ENCODE measurements at regions not wholly inside any gene's neighbourhood (a gene's known extent, or its start where the extent isn't known, plus 50 kb on each side); places are given as distances from the start of the nearest gene placed in this dataset.
"Not testable (repeated sequence)": the region's sequence is repeated elsewhere in the genome, so short reads cannot be mapped to it uniquely, and the experiment has no call there.

DNA sequence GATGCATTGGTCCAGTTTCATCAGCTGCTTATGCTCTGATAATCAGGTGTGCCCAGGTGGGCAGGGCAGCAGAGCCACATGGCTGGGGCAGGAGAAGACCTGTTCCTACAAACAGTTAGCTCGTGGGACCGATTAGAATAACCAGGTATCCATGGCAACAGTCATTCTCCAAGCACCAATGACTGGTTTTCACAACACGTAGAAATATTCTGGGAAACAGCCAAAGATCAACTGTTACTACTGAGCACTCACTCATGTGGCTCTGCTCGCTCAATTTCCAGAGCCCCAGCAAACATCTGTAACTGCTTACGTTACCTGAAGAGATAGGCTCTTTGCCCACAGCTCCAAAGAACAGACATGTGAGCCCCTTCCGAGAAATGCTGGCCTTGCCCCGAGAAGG is 302.0 kb downstream of the AGTPBP1 start:
- DNase-seq (ENCODE audit: insufficient read length, low spot score) (no peak), FAIRE-seq (no peak)
- TF ChIP-seq POLR2A (IDR thresholded peaks at IDR 0.05; ENCODE audit: low read depth, low read length), result no peak

DNA sequence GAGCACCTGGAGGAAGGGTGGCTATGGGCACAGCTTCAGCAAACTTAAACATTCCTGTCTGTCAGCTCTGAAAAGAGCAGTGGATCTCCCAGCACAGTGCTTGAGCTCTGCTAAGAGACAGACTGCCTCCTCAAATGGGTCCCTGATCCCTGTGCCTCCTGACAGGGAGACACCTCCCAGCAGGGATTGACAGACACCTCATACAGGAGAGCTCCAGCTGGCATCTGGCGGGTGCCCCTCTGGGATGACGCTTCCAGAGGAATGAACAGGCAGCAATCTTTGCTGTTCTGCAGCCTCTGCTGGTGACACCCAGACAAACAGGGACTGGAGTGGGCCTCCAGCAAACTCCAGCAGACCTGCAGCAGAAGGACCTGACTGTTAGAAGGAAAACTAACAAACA is 307.8 kb downstream of the AGTPBP1 start:
- not testable (repeated sequence) for FAIRE-seq; DNase-seq (ENCODE audit: insufficient read length, low spot score)

DNA sequence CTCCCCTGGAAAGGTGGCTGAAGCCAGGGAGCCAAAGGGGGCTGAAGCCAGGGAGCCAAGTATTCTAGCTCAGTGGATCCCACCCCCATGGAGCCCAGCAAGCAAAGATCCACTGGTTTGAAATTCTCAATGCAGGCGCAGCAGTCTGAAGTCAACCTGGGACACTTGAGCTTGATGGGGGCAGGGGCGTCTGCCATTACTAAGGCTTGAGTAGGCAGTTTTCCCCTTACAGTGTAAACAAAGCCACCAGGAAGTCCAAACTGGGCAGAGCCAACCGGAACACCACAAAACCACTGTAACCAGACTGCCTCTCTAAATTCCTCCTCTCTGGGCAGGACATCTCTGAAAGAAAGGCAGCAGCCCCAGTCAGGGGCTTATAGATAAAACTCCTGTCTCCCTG is 308.2 kb downstream of the AGTPBP1 start:
- not testable (repeated sequence) for DNase-seq (ENCODE audit: insufficient read length, low spot score); FAIRE-seq

DNA sequence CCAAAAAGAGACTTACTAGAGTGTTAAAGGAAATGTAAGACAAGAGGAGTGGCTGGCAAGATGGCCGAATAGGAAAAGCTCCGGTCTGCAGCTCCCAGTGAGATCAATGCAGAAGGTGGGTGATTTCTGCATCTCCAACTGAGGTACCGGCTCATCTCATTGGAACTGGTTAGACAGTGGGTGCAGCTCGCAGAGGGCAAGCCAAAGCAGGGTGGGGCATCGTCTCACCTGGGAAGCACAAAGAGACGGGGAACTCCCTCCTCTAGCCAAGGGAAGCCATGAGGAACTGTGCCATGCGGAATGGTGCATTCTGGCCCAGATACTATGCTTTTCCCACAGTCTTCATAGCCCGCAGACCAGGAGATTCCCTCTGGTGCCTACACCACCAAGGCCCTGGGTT is 308.7 kb downstream of the AGTPBP1 start:
- FAIRE-seq, result no peak
- TF ChIP-seq POLR2A (IDR thresholded peaks at IDR 0.05; ENCODE audit: low read depth, low read length), result no peak
- DNase-seq (ENCODE audit: insufficient read length, low spot score), result no peak

DNA sequence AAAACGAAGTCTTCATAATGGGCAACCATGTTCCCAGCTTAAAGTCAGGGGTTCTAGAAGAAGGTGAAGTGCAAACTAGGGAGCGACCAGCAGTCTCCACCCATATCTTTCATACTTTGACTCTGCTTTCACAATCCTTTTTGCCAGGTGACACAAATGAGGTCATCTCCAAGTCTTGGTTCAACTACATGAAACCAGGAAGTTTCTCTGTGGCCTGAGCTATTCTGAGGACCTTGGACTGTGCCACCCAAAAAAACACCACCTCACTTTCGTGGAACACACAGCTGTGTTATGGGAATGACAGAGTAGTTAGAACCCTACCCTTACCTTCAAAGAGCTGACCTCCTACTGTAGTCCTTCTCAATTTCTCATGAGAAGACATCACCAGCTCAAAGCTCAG is 309.2 kb downstream of the AGTPBP1 start:
- FAIRE-seq (no peak), DNase-seq (ENCODE audit: insufficient read length, low spot score) (no peak)
- TF ChIP-seq POLR2A (IDR thresholded peaks at IDR 0.05; ENCODE audit: low read depth, low read length), result no peak

DNA sequence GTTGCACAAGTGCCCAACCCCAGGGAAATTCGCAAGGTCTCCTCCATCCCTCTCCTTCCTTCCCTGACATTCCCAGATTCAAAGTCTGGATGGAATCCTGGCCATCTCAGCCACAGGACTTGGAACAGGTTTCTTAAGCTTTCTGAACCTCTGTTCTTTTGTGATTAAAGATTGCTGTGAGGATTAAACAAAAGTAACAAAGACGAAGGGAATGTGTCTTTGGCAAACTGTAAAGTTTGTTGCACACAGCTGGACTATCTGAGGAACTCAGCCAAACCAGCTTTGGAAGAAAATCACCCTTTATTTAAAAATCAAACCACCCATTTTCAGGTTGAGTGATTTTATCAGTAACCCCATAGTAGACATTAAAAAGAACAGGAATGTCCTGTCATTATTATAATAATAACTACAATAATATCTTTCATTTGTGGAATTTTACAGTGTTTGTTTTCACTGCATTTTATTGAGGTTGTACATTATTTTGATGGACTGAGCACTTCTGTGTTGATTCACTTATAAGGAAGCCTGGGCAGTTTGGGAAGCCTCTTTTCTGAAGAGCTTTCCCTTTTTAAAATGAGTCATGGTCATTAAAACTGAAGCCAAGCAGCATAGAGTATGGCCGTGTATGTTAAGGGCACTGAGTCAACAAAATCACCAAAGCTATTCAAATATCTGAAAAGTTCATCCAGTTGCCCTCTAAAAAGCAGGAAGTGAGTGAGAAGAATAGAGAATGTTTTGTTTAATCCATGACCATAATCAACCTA is 310.2 kb downstream of the AGTPBP1 start:
- no peak for TF ChIP-seq POLR2A (IDR thresholded peaks at IDR 0.05; ENCODE audit: low read depth, low read length)
- FAIRE-seq (no peak), DNase-seq (ENCODE audit: insufficient read length, low spot score) (no peak)

DNA sequence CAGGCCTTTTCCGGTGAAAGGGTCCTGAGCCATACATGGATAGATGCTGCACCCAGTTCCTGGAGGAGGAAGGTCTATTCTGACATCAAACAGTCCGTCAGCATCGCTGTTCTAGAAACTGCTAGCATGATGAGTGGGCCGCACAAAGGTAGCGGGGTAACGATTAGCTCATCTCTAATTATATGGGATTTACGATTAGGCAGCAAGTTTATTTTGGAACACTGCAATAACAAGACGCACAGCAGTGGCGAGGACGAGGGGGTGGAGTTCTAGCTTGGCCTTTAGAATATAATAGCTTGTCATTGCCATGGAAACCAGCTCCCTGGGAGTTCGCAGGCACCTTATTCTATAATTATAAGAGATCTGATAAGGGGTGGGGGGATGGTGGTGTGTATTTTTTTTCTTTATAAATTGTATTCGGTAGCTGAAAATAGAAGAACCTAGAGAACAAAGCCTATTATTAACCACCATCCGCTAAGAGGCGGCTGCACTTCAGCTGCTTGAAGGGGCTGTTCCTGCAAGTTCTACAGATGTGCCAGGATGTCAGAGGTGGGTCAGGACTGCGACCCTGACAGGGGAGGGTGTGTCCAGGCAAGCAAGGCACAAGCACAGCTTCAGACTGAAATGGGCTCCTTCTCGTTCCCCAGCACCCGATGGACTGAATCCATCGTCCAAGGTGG is 311.0 kb downstream of the AGTPBP1 start:
- FAIRE-seq (no peak), DNase-seq (ENCODE audit: insufficient read length, low spot score) (no peak)
- TF ChIP-seq POLR2A (IDR thresholded peaks at IDR 0.05; ENCODE audit: low read depth, low read length), result no peak

DNA sequence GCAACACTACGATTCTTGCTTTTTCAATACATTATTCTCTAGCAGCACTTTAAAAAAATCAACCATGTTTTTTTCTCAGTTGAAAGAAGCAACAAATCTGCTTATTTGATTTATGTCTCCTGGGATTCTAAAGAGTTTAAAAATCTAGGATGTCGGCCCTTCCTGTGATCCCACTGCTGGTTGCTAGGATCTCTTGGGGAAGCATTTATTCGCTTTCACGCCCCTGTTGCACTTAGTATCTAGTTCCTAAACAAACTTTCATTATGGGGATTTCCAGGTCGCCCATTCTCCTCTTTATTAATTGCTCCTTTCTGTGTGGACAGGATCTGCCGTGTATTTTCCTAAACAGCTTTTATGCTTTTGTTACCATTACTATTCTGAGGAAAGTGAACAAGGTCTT is 313.5 kb downstream of the AGTPBP1 start:
- DNase-seq (ENCODE audit: insufficient read length, low spot score) (no peak), FAIRE-seq (no peak)
- no peak for TF ChIP-seq POLR2A (IDR thresholded peaks at IDR 0.05; ENCODE audit: low read depth, low read length)

DNA sequence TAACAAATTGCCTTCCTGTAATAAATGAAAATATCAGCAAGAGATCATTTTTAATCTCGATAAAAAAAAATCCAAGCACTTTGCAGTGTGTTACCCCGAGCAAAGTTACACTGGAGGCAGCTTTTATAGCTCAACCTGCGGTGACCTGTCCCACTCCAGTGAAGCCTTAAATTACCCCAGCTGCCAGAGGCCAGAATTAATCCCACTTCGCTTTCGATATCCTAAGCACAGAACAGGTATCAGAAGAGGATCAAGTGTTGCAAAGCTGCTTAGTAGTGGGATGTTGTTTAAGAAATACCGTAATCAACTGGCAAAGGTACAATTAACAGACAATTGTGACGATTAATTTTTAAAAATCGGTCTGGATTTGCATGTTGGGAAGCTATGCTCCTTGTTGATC is 314.0 kb downstream of the AGTPBP1 start:
- FAIRE-seq (no peak), DNase-seq (ENCODE audit: insufficient read length, low spot score) (no peak)
- no peak for TF ChIP-seq POLR2A (IDR thresholded peaks at IDR 0.05; ENCODE audit: low read depth, low read length)

DNA sequence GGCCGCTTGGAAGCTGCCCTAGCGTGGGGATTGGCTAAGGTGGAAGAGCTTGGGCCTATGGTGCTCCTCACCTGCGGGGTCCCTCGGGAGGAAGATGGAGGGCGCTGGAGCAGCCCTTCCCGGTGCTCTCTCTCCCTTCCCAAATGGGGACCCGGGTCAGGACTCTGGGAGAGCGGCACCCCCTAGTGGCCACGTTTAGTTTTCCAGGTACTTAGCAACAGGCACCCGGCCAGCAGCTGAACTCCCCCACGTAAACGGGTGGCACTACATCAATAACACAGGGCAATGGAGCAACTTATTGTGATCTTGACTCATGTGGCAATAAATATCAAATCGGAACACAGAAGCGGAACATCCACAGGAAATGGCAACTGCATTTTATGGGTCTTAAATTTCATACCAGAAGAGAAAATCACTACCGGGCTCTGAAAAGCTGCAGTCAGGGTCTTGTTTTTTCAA is 316.6 kb downstream of the AGTPBP1 start:
- TF ChIP-seq POLR2A (IDR thresholded peaks at IDR 0.05; ENCODE audit: low read depth, low read length), result no peak
- peak; percentile 38 for FAIRE-seq
- DNase-seq (ENCODE audit: insufficient read length, low spot score), result peak; percentile 78

DNA sequence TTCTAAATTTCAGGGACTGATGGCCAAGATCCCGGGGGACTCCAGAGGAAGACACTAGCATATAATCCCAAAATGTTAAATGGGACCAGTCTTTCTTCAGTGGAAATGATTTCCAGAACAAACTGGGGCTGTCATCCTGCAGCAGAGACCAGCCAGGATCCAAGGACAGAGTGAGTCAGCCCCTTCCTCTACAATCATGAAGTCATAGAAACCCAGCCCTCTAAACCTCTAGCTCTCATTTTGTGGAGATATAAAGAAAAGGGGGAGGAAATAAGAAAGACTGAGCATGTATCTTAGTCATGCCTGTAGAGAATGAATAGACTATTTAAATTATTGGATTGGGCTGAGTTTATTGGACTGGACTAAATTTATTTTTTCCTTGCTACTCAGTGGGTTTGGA is 318.3 kb downstream of the AGTPBP1 start:
- FAIRE-seq (no peak), DNase-seq (ENCODE audit: insufficient read length, low spot score) (no peak)
- no peak for TF ChIP-seq POLR2A (IDR thresholded peaks at IDR 0.05; ENCODE audit: low read depth, low read length)

DNA sequence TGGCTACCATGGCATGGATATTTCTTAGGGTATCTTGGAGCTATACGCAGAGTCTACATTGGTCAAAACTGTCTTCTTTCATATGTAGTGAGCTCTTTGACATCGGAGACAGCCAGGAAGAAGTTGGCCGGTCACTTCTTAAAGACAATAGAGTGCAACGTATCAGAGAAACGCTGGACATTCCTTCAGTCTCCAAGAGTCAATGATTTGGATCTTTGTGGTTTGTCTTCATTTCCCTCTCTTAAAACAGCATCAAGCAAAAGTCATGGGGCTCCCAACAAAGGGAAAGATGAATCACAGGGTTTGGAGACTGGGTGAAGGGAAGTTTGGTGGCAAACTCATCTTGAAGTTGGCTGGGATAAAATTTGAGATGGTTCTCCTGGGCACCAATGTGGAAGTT is 320.1 kb downstream of the AGTPBP1 start:
- FAIRE-seq (no peak), DNase-seq (ENCODE audit: insufficient read length, low spot score) (no peak)
- no peak for TF ChIP-seq POLR2A (IDR thresholded peaks at IDR 0.05; ENCODE audit: low read depth, low read length)

DNA sequence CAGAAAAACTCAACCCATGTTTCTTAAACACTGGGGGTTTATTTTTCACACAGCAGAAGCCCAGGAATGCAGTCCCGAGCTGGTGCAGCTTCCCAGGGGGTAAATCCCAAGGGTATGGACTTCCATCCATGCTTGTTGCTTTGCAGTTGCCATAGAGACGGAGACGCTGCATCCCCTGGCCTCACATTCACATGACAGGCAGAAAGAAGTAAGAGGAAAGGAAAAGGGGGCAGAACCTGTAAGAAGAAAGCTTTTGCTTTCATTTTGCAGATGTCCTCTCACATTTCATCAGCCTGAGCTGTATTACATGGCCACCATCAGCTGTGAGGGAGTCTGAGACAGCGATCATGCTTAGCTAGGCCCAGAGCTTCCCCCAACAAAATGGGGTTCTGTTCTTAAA is 321.0 kb downstream of the AGTPBP1 start:
- TF ChIP-seq POLR2A (IDR thresholded peaks at IDR 0.05; ENCODE audit: low read depth, low read length), result no peak
- FAIRE-seq, result no peak
- DNase-seq (ENCODE audit: insufficient read length, low spot score), result no peak

DNA sequence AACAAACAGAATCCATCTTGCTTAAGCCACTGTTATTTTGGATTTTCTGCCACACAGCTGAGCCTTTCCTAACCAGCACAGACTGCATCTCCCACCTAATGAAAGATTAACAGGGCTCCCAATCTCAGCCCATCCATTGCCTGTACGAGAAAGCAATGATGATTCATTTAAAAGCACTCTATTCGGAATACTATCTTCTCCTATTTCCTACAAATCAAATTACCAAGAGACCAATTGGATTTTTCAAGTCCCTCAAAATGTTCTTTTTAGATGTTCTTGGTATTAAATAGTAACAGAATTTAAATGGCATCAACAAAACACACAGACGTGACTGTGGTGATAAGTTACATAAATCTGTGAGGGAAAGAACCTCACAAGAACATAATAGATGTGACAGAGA is 324.1 kb downstream of the AGTPBP1 start:
- DNase-seq (ENCODE audit: insufficient read length, low spot score) (no peak), FAIRE-seq (no peak)
- TF ChIP-seq POLR2A (IDR thresholded peaks at IDR 0.05; ENCODE audit: low read depth, low read length), result no peak

DNA sequence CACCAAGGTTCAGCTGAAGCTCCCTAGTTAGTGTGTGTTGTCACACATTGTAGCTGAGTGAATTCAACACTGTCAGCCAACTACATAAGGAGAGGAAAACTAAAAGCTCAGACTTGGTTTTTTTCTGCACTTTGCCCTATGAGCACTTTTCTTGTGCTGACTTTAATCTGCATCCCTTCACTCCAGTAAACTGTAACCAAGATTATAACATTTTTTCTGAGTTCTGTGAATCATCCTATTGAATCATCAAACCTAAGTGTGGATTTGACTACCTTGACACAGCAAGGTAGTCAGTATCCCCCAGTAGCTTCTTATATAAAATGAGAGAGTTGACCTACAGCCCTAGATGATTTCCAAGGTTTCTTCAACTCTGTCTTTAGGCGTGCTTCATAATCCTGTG is 325.0 kb downstream of the AGTPBP1 start:
- FAIRE-seq, result no peak
- DNase-seq (ENCODE audit: insufficient read length, low spot score), result no peak
- no peak for TF ChIP-seq POLR2A (IDR thresholded peaks at IDR 0.05; ENCODE audit: low read depth, low read length)
